Kidney epithelial cell (primary cell): ENCODE measurements at regions not wholly inside any gene's neighbourhood (a gene's known extent, or its start where the extent isn't known, plus 50 kb on each side); places are given as distances from the start of the nearest gene placed in this dataset.

Experiments used
- DNase-seq: peaks from one replicate; pipeline ENCODE4 v3.0.0-alpha.2; 2010; ENCODE audit warnings: low read depth
- H3K27me3 ChIP-seq: 2 replicates; pipeline ENCODE4 v1.6.0; 2011; ENCODE audit warnings: low read length; ENCODE audit not compliant: control insufficient read depth, insufficient read depth
- H3K36me3 ChIP-seq: 2 replicates; pipeline ENCODE4 v1.5.1; 2011; ENCODE audit warnings: low read length; ENCODE audit not compliant: control insufficient read depth, insufficient read depth
- H3K4me3 ChIP-seq: 2 replicates; pipeline ENCODE4 v1.5.1; 2011; ENCODE audit warnings: low read depth, mild to moderate bottlenecking, control low read depth, low read length
- TF ChIP-seq, protein P1 (sequence below): IDR thresholded peaks from 2 replicates; pipeline ENCODE4 v1.5.1; 2011; ENCODE audit warnings: mild to moderate bottlenecking, moderate library complexity, low read length, control low read depth, inconsistent platforms; ENCODE audit not compliant: insufficient read depth, poor library complexity, severe bottlenecking

DNA sequence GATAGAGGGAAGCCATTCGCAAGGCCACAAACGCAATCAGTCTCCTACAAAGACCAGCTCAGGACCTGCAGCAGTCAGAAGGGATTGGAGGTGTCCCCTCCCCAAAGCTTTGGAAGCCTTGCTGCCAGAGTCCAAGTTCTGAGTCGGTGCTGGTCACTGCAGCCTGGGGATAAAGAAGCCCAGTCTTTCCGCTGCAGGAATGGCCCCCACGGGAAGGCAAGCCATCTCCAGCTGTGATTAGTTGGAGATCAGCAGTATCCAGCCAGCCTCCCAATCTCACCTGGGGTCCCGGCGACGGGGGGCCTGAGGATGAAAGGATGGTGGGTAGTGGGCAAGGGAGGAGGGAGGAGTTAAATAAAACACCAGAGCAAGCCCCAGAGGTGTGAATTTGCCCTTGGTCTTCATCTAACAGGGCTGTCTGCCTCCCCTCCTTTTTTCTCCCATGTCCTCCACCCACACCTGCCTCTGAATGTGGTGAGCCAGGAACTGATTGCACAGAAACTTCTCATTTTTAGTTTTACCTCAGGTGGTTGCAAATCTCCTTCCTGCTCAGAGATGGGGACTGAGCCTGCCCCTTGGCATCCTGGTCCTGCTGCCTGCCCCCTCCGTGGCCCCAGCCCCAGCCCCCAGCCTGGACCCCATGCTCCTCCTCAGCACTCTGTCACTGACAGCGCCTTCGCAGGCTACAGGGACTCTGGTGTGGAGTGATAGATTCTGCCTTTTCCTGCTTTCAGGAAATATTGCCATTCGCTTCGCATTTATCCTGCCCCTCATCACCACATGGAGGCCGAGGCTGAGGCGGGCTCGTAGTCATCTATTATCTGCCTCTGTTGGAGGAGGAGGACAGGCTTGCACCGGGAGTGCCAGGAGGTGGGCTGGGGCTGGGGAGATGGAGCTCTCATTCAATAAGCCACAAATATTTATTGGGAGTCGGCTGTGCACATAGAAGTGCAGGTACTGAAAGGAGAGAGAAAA, 262.9 kb upstream of the SDK2 start:
- H3K36me3 ChIP-seq: no peaks in the 10 kb centered on the region
- H3K4me3 ChIP-seq: no peak overlapping the region
- TF ChIP-seq, protein P1, sequence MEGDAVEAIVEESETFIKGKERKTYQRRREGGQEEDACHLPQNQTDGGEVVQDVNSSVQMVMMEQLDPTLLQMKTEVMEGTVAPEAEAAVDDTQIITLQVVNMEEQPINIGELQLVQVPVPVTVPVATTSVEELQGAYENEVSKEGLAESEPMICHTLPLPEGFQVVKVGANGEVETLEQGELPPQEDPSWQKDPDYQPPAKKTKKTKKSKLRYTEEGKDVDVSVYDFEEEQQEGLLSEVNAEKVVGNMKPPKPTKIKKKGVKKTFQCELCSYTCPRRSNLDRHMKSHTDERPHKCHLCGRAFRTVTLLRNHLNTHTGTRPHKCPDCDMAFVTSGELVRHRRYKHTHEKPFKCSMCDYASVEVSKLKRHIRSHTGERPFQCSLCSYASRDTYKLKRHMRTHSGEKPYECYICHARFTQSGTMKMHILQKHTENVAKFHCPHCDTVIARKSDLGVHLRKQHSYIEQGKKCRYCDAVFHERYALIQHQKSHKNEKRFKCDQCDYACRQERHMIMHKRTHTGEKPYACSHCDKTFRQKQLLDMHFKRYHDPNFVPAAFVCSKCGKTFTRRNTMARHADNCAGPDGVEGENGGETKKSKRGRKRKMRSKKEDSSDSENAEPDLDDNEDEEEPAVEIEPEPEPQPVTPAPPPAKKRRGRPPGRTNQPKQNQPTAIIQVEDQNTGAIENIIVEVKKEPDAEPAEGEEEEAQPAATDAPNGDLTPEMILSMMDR: no peak
- H3K27me3 ChIP-seq: peaks cover 14% of the 10 kb centered on the region
- DNase-seq: no peak

DNA sequence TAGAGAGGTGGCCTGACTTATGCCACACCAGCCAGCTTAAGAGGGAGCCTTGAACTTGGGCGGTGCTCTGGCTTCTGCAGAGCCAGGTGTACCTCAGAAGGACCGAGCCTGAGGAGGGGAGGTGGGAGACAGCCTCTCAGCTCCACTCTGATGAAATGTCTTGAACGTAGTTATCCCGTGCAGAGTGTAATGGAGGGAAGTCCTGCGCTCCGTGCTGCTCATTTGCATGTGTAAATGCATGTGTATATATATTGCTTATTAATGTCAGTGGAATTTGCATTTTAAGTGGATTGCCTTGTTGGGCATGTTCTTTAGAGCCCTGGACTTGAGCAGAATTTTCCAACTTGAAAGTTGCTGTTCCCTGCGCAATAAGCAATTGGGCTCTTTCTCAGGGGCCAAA, 264.9 kb upstream of the SDK2 start:
- TF ChIP-seq, protein P1: no peak

DNA sequence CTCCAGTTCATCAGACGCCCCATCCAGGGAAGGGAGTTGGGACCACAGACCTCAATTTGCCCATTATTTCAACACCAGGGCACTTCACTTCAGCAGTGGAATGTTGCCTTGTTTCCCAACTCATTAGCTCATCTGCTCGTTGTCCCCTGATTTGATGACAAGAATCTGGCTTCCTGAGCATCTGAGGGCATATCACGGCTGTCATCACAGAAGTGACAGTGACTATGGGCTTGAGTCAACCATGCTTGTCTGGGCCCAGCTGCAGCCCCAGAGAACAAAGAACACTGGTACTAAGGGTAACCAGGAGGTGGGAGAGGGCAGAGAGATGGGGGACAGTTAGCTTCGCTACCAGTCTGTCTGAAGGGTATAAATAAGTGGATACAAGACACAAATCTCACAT, 266.0 kb upstream of the SDK2 start:
- no peaks in the 10 kb centered on the region for H3K27me3 ChIP-seq
- H3K36me3 ChIP-seq: no peaks in the 10 kb centered on the region
- no peak overlapping the region for H3K4me3 ChIP-seq
- TF ChIP-seq, protein P1: no peak
- no peak for DNase-seq

More for the DNA sequence above, 264.9 kb upstream of the SDK2 start:
- no peaks in the 10 kb centered on the region for H3K27me3 ChIP-seq
- no peaks in the 10 kb centered on the region for H3K36me3 ChIP-seq
- DNase-seq: no peak
- H3K4me3 ChIP-seq: no peak overlapping the region

DNA sequence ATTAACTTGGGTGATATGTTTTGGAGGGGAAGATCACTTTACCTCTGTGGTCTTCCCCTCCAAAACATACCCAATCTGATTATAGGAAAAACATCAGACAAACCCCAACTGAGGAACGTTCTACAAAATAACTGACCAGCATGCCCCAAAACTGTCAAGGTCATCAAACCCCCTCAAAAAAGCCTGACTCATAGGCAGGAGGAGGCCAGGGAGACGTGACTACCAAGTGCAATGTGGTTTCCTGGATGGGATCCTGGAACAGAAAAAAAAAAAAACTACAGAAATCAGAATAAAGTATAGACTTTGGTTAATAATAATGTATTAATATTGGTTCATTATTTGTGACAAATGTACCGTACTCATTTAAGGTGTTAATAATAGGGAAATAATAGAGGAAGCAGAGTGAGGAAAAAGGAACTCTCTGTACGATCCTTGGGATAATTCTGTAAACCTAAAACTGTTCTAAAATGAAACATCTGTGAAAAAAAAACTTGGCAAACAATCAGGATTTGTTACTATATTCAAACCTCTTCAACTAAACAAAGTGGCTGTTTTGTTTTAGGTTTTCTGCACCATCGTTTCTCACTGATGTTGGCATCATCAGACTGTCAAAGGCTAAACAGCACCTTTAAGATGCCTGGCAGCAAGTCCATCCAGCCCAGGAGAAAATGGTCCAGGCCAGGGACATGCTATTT, 266.7 kb upstream of the SDK2 start:
- H3K27me3 ChIP-seq: no peaks in the 10 kb centered on the region
- DNase-seq: no peak
- TF ChIP-seq, protein P1: no peak
- H3K36me3 ChIP-seq: no peaks in the 10 kb centered on the region
- H3K4me3 ChIP-seq: no peak overlapping the region

DNA sequence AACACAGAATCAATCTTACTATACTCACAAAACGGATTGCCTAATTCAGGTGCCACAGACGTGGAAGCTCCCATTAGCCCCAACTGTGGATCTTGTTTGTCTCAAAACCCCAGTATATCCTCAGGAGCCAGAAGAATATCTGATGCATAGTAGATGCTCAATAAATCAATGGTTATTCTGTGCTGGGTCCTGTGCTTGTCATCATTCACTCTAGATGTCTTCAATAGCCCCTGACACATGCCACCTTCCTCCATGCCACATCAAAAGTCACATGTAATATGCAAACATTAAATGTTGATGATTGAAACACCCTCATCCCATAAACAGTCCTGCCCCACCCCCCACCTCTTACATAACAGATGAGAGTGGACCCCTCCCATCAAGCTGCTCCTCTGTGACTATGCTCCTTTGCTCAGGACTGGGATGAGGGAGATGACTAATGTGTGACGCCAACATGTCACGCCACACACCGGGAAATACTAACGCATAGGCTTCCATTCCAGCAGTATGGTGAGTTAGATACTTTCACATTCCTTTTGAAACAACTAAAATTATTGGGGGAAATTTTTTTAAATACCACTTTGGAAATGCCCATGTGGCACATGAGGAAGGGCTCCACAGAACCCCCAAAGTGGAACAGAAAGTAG, 267.6 kb upstream of the SDK2 start:
- TF ChIP-seq, protein P1: no peak
- DNase-seq: no peak
- Histone ChIP-seq H3K36me3 (no peaks in the 10 kb centered on the region), H3K27me3 (no peaks in the 10 kb centered on the region), H3K4me3 (no peak overlapping the region)
